Lower lobe of right lung (tissue), 2 donors: ENCODE measurements at regions not wholly inside any gene's neighbourhood (a gene's known extent, or its start where the extent isn't known, plus 50 kb on each side); places are given as distances from the start of the nearest gene placed in this dataset.
"Not testable (repeated sequence)": the region's sequence is repeated elsewhere in the genome, so short reads cannot be mapped to it uniquely, and the experiment has no call there.

Source experiments
- ATAC-seq, 2 donors: fragments of 200-7000 bp; cut with Tn5 transposase; one replicate each; pipeline ENCODE4 v1.9.1; 2020 to 2022; ENCODE audit warnings: mild to moderate bottlenecking in 2 of 2, moderate library complexity in 2 of 2
- DNase-seq: peaks from one replicate; pipeline ENCODE4 v3.0.0-alpha.2; 2020
- H3K27ac ChIP-seq: fragments of 200-600 bp; one replicate; pipeline ENCODE4 v1.8.0; 2022
- H3K27me3 ChIP-seq: fragments of 200-600 bp; one replicate; pipeline ENCODE4 v1.8.0; 2022; ENCODE audit warnings: low read depth
- H3K36me3 ChIP-seq: fragments of 200-600 bp; one replicate; pipeline ENCODE4 v1.8.0; 2022; ENCODE audit warnings: mild to moderate bottlenecking
- H3K4me1 ChIP-seq: fragments of 200-600 bp; one replicate; pipeline ENCODE4 v1.8.0; 2022
- H3K4me3 ChIP-seq: fragments of 200-600 bp; one replicate; pipeline ENCODE4 v1.8.0; 2022; ENCODE audit warnings: mild to moderate bottlenecking
- H3K9me3 ChIP-seq: fragments of 200-600 bp; one replicate; pipeline ENCODE4 v1.8.0; 2022
- intact Hi-C: fragments of 100-400 bp; cut with DNase I; formaldehyde crosslinking; loops from one replicate; pipeline ENCODE4 v1.11.0; 2022
- TF ChIP-seq, protein P1 (sequence below): fragments of 200-600 bp; IDR thresholded peaks from one replicate; pipeline ENCODE4 v1.8.0; 2022; ENCODE audit warnings: antibody characterized with exemption, mild to moderate bottlenecking
- donor health status: DM: no; HTN: yes; CAD: no; lungs with severe emphysema.

DNA sequence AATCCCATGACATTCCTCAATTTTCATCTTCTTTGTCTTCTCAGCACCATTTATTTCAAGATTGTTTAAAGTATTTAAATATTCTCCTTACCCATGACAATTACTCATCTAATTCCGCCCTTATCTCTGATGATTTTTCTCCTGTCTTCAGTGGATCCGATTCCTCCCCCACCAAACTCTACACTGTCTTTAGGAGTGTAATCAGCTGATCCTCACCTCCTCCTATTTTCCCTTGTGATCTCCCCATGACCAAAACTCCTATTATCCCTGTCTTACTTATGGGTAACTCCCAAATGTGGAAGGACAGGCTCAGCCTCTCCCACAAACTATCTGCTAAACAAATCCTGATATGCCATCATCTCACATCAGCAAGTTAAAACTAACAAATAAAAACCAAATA is 335.3 kb upstream of the RUNX1 start:
- ATAC-seq (no peak), DNase-seq (no peak)
- no peak overlapping the region for H3K27ac ChIP-seq
- no peaks in the 10 kb centered on the region for H3K9me3 ChIP-seq
- intact Hi-C loops: no loop called here
- TF ChIP-seq, protein P1, sequence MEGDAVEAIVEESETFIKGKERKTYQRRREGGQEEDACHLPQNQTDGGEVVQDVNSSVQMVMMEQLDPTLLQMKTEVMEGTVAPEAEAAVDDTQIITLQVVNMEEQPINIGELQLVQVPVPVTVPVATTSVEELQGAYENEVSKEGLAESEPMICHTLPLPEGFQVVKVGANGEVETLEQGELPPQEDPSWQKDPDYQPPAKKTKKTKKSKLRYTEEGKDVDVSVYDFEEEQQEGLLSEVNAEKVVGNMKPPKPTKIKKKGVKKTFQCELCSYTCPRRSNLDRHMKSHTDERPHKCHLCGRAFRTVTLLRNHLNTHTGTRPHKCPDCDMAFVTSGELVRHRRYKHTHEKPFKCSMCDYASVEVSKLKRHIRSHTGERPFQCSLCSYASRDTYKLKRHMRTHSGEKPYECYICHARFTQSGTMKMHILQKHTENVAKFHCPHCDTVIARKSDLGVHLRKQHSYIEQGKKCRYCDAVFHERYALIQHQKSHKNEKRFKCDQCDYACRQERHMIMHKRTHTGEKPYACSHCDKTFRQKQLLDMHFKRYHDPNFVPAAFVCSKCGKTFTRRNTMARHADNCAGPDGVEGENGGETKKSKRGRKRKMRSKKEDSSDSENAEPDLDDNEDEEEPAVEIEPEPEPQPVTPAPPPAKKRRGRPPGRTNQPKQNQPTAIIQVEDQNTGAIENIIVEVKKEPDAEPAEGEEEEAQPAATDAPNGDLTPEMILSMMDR: no peak
- no peak overlapping the region for H3K4me3 ChIP-seq
- no peaks in the 10 kb centered on the region for H3K27me3 ChIP-seq
- H3K36me3 ChIP-seq: no peaks in the 10 kb centered on the region
- no peaks in the 10 kb centered on the region for H3K4me1 ChIP-seq

DNA sequence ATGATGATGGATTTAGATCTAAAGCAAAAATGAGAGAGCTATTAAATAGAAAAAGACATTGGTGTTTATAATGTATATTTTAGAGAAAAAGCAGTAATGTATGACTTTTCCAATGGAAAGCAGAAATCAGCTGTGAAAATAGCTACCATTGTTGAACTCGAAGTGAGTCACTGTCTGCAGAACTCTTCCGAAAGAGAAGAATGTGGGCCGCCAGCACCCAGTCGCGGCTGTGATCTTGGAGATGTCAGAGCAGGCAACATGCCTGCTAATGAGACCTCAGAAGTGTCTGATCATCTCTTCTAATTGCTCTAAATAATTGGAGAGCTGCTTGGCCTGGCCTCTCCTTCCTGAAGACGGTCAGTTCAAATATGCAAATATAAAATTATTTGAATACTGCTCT is 333.6 kb upstream of the RUNX1 start:
- ATAC-seq (no peak), DNase-seq (no peak)
- no peaks in the 10 kb centered on the region for H3K27me3 ChIP-seq
- no peak overlapping the region for H3K27ac ChIP-seq
- H3K36me3 ChIP-seq: no peaks in the 10 kb centered on the region
- H3K4me3 ChIP-seq: no peak overlapping the region
- TF ChIP-seq, protein P1: no peak
- H3K4me1 ChIP-seq: no peaks in the 10 kb centered on the region
- intact Hi-C loops: no loop called here
- no peaks in the 10 kb centered on the region for H3K9me3 ChIP-seq

DNA sequence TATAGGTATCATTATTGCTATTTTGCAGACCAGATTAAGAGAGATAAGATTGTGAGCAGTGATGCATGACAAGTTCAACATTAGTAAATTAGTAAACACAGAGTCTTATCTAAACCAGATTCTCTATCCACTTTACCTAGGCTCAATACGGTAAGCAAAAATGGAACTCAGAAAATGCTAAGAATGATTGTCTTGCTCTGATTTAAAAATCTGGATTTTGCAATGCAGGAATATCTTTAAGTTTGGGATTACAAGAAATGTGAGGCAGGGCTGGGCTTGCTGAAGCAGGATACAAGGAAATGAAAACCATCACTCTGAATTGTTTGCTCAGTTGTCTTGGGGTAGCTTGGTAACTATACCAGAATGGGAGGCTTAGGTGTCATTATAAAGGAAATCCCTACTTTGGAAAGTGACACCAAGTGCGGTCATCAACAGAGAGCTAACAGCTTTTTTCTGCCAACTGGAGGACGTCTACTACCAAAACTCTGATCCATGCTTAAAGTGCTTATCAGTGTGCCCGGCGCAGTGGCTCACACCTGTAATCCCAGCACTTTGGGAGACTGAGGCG is 332.7 kb upstream of the RUNX1 start:
- Histone ChIP-seq H3K4me3 (no peak overlapping the region), H3K27ac (no peak overlapping the region), H3K4me1 (no peaks in the 10 kb centered on the region), H3K9me3 (no peaks in the 10 kb centered on the region), H3K27me3 (no peaks in the 10 kb centered on the region), H3K36me3 (no peaks in the 10 kb centered on the region)
- ATAC-seq (no peak), DNase-seq (no peak)
- intact Hi-C loops: no loop called here
- TF ChIP-seq, protein P1: no peak

DNA sequence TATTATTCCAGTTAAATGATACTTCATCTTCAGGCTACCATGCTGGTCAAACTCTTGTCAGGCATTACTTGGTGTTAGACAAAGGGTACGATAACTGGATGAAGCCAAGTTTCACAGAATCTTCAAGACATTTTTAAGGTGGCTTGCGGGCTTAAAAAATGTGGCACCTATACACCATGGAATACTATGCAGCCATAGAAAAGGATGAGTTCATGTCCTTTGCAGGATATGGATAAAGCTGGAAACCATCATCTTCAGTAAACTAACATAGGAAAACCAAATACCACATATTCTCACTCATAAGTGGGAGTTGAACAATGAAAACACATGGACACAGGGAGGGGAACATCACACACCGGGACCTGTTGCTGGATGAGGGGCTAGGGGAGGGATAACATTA is 331.2 kb upstream of the RUNX1 start:
- DNase-seq, ATAC-seq, H3K9me3 ChIP-seq, H3K36me3 ChIP-seq, intact Hi-C loops, H3K4me1 ChIP-seq, H3K4me3 ChIP-seq, H3K27me3 ChIP-seq, H3K27ac ChIP-seq: not testable (repeated sequence)

DNA sequence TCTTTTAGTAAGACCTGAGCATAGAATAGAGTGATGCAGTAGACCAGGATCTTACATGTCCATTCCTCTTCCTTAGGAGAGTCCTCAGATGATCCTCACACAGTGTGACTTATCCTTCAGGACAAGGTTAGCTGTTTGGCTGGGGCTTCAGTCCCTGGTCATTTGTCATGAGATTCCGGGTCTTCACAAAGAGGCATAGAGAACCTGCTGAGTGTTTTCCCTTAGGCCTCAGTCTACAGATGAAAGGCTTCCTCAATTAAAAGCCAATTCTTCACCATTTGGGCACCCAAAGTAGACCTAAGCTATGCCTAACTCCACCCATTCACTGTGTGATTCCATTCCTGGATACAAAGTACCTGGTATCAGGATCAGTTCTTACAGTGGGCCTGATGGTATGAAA is 329.8 kb upstream of the RUNX1 start:
- ATAC-seq: no peak
- Histone ChIP-seq H3K4me3 (no peak overlapping the region), H3K27ac (no peak overlapping the region), H3K4me1 (no peaks in the 10 kb centered on the region), H3K9me3 (no peaks in the 10 kb centered on the region), H3K27me3 (no peaks in the 10 kb centered on the region), H3K36me3 (no peaks in the 10 kb centered on the region)
- intact Hi-C loops: no loop called here
- TF ChIP-seq, protein P1: no peak
- DNase-seq: no peak

DNA sequence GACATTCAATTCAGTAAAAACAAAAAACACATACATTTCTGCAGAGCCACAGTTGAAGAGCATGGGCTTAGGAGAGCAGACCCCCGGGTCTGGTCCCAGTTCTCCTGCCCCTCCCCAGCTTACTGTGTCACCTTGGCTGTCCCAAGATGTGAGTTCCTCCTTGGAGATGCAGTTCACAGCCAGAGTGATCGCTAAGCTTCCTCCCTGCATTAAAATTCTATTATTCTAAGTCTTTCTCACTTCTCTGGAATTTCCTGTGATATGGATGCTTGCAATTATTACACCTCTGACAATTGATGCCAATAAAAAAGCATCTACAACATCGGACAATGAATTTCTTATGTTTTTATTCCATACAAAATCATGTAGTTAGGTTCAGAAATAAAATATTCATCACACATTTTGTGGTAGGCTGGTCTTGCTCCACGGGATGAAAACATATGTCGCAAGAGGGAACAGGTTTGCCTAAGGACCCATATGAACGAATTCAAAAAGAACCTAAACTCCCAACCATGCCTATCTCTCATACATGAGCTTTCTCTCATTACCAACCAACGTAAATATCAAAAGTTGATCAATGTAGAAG is 328.5 kb upstream of the RUNX1 start:
- intact Hi-C loops: no loop called here
- Histone ChIP-seq H3K9me3 (no peaks in the 10 kb centered on the region), H3K27ac (no peak overlapping the region), H3K27me3 (no peaks in the 10 kb centered on the region), H3K4me1 (no peaks in the 10 kb centered on the region), H3K4me3 (no peak overlapping the region), H3K36me3 (no peaks in the 10 kb centered on the region)
- ATAC-seq (no peak), DNase-seq (no peak)
- TF ChIP-seq, protein P1: no peak
